GM18498 (cell line): ENCODE measurements at regions not wholly inside any gene's neighbourhood (a gene's known extent, or its start where the extent isn't known, plus 50 kb on each side); places are given as distances from the start of the nearest gene placed in this dataset.
"Not testable (repeated sequence)": the region's sequence is repeated elsewhere in the genome, so short reads cannot be mapped to it uniquely, and the experiment has no call there.

Experiments
- ATAC-seq: cut with Tn5 transposase; IDR thresholded peaks from one replicate; pipeline ENCODE4 v1.9.1; 2021; ENCODE audit warnings: mild to moderate bottlenecking, moderate library complexity; ENCODE audit not compliant: unreplicated experiment

DNA sequence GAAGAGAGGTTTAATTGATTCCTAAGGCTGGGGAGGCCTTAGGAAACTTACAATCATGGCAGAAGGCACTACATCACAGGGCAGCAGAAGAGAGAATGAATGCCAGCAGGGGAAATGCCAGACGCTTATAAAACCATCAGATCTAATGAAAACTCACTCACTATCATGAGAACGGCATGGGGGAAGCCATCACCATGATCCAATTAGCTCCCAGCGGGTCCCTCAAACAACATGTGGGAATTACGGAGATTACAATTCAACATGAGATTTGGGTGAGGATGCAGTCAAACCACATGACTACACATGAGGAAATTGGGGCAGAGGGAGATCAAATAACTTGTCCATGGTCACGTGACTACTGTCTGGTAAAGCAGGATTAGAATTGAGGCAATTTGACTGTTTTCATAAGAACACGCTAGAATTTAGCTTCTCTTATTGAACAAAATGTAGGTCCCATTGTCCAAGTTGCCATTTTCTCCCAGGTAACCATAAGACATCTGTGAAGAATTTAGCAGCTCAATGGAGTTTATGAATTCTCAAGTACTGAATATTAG is 445.1 kb upstream of the CDH20 start:
- ATAC-seq = no peak

DNA sequence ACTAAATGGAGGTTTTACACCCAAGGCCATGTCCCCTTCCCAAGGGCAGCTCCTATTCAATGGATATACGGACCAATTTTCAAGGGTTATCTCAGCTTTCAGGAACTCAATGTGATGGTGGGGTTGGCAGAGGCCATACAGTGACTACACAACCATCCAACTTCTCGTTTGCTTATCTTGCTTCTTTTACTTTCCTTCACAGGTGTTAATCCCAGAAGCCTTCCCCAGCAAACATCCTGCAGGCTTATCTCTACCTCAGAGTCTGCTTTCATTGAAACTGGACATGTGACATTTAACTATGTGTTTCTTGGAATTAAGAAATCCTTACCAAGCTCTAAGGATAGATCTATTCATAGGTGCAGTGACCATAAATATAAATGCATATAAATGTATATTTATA is 443.8 kb upstream of the CDH20 start:
- ATAC-seq = no peak

DNA sequence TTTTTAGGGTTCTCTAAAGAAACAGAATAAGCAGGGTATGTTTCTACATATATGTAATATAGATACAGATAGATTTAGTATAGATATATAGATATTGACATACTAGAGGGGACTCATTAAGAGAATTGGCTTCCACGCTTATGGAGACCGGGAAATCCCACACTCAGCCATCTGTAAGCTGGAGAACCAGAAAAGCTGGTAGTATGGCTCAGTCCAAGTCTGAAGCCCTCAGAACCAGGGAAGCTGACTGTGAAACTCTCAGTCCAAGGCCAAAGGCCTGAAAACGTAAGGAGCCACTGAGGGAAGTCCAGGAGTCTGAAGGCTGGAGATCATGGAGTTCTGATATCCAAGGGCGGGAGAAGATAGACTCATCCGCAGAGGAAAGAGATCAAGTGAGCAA is 441.3 kb upstream of the CDH20 start:
- ATAC-seq = no peak

DNA sequence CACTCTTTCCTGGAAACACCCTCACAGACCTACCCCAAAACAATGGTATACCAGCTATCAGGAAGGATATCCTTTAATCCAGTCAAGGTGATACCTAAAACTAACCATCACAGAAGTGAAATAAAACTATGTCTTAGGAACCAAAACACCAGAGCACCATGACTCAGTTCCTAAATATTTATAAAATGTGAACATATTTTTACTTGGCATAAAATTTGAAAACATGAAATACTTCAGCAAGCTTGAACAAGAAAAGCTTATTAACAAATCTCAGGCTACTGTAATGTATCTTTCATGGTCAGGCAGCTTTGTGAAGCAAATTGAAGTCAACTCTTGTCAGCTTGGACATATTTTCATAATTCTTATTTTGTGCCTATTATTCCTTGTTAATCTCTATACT is 440.8 kb upstream of the CDH20 start:
- no peak for ATAC-seq

DNA sequence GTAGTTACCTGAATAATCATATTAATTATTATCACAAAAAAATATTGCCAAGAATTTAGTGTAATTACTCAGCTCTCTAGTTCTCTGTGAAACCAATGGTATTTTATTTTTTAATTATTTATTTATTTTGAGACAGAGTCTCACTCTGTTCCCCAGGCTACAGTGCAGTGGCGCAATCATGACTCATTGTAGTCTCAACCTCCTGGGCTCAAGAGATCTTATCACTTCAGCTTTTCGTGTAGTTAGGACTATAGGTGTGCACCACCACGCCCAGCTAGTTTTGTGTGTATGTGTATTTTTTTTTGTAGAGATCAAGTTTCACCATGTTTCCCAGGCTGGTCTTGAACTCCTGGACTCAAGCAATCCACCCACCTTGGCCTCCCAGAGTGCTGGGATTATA is 440.4 kb upstream of the CDH20 start:
- no peak for ATAC-seq

DNA sequence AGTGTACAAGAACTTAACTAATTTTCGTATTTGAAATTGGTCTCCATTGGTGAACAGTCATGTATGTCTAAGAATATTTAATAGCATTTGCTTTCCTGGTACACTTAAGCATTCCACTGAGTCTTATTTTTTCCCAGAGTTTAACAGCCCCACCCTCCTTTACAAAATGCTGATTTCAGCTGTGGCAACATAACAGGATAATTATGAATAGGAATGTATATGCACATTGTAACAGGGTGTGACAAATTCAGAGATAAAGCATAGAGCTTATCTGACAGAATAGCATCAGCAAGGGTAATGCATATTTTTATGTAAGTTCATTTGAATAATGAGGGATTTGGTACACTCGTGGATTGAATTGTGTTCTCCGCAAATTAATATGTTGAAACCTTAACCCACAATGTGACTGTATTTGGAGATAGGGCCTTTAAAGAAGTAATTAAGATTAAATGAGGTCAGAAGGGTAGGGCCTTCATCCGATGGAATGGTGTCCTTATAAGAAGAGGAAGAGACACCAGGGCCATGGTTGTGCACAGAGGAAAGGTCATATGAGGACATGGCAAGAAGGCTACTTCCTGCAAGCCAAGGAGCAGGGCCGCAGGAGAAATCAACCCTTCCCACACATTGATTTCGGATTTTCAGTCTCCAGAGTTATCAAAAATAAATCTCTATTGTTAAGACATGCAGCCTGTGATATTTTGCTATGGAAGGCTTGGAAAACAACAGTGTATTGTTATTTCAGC is 439.7 kb upstream of the CDH20 start:
- no peak for ATAC-seq

DNA sequence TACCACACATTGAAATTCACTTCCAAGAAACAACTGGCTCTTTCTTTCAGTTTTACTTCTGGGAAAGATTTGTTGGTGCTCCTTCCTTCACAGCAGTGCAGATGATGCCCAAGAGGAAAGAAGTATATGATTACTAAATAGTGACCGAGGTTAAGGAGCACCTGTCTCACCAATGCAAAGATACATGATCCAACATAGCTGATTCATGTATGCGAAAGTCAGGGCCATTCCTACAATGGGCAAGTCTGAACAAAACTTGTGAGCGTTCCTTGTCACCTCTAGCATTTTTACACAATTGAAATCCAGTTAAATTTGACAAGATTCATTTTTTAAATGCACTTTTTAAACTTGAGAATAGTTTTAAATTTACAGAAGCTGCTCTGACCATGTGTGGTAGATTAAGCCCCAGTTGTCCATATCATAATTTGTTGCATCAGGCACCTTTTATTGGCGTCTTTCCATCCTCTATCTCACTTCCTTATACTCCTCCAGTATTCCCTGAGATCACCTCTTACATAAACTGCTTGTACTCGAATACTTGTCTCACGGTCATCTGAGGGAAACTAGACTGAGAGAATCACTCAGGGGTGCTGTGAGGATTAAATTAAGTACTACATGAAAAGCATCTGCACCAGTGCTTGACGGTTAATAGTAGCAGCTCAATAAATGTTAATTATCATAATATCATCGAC is 438.8 kb upstream of the CDH20 start:
- ATAC-seq = no peak

DNA sequence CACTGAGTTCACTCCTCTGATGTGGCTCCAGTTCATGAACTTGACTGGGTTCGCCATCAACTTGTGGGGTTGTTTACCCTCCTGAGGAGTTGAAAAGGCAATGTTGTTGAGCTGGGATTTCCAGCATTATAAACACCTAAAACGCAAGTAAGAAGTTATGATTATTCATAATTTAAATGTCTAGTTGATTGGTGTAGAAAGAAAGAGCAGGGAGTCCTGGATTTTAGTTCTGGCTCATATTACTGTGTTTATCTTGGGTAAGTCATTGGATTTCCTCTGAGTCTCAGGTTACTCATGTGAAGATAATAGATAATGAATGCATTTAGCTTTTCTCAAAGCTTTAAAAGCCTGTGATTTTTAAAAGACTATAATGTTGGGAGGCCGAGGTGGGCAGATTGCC is 438.0 kb upstream of the CDH20 start:
- ATAC-seq = no peak

DNA sequence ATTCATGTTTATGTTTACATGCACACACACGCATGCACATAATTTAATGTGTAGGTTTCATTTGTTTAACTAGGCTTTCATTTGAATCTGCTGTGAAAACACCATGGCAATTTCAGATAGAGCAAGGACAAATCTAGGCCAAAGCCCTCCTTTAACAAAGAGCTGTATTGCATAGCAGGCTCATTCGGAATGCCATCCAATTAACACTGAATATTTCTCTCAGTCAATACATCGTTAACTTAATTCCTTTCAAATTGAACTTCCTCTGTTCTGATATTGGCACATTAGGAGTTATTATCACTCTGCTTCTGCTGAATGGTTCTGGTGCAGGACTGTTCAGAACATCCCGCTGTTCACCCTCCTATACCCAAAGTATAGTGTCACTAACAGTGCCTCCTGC is 435.1 kb upstream of the CDH20 start:
- no peak for ATAC-seq

DNA sequence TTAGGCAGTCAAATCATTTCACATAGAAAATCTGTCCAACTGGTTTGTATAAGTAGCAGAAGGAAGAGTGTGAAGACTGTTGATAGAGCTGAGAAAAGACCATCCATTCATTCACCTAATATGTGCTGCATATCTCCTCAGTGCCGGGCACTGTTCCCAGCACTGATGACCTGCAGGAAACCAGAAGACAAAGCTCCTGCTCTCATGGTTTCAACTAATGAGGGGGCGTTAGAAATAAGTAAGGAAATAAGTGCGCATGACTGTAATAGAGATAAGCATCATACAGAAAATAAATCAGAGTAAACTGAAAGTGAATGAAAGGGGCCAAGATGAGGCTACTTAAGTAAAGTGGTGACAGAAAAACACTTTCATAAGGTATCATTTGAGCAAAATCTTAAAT is 427.5 kb upstream of the CDH20 start:
- ATAC-seq = no peak

DNA sequence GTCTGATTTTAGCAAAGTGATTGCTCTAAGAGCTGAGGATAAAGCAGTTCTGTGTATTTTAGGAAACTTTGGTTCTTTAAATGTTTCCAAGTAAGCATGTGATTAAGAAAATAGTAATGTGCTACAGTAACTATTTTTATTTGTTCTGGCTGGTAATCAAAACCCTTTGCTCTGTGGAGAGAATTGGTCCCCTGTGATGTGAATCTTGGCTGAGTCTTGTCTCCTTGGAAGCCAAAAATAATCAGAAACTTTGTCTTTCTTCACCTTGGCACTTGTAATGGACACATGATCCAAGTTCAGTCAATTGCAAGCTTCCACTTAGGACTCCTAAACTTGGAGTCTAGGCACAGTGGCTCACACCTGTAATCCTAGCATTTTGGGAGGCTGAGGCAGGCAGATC is 422.7 kb upstream of the CDH20 start:
- ATAC-seq = no peak

DNA sequence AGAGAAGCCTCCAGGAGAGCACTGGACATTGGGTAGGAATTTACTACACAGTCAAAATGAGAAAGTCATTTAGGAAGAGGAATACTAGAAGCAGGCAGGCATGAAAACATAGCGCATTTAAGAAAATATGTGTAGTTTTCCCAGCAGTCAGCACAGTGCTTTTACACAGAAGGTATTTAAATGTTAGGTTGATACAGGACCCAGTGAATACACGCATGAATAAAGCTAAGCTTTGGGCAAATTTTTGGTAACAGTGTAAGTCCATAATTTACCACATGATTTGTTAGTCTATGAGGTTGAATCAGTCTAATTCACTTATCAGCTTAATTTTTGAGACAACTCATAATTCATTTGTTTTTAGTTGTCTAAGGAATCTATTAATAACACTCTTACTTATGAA is 421.7 kb upstream of the CDH20 start:
- ATAC-seq = no peak

DNA sequence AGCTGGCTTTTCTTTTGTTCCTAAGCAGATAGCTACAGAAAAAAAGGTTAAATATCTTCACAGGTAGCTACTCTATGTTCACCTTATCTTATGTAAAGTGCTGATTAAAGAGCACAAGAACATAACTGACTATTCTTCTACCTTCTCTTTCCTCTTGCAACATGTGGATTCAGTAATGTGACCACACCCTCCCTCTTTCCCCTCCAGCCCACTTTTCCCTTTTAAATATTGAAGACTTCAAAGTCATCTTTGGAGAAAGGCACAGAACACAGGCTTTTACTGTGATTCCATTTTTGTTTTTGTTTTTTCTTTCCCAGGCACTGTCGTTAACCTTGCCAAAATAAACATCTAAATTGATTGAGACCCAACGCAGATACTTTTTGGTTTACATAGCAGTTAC is 418.1 kb upstream of the CDH20 start:
- no peak for ATAC-seq

DNA sequence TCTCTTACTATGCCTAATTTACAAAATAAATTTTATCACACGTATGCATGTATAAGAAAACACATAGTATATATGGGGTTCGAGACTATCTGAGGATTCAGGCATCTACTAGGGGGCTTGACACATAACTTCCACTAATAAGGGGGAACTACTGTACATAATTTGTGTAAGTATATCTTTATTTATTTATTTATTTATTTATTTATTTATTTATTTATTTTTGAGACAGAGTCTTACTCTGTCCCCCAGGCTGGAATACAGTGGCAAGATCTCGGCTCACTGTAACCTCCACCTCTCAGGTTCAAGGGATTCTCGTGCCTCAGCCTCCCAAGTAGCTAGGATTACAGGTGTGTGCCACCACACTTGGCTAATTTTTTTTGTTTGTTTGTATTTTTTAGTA is 414.4 kb upstream of the CDH20 start:
- not testable (repeated sequence) for ATAC-seq

DNA sequence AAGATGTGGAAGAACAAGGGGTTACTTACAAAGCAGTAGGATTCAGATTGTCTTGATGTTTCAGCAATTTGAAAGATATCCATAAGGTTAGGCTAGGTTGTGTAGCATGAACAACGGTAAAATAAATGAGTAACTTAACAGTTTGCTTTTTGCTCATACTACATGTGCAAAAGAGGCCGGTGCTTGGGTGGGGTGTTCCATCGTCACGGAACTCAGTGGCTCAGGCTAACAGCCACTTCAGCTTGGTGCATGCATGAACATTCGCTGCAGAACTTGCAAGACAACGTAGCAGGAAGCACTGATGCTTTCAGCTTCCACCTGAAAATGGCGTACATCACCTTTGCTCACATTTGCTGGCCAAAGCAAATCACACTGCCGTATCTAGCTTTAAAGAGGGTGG is 407.3 kb upstream of the CDH20 start:
- ATAC-seq = no peak

DNA sequence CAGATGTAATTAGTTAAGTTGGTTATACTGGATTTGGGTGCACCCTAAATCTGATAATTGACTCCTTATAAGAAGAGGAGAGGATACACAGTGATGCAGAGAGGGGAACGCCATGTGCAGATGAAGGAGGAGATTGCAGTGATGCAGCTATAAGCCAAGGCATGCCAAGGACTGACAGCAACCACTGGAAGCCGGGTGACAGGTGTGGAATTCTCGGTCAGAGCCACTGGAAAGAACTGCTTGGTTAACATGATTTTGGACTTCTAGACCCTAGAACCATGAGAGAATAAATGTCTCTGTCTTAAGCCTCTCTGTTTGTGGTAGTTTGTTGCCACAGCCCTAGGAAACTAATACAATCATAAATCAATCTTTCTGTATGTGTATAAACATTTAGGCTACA is 403.3 kb upstream of the CDH20 start:
- no peak for ATAC-seq

DNA sequence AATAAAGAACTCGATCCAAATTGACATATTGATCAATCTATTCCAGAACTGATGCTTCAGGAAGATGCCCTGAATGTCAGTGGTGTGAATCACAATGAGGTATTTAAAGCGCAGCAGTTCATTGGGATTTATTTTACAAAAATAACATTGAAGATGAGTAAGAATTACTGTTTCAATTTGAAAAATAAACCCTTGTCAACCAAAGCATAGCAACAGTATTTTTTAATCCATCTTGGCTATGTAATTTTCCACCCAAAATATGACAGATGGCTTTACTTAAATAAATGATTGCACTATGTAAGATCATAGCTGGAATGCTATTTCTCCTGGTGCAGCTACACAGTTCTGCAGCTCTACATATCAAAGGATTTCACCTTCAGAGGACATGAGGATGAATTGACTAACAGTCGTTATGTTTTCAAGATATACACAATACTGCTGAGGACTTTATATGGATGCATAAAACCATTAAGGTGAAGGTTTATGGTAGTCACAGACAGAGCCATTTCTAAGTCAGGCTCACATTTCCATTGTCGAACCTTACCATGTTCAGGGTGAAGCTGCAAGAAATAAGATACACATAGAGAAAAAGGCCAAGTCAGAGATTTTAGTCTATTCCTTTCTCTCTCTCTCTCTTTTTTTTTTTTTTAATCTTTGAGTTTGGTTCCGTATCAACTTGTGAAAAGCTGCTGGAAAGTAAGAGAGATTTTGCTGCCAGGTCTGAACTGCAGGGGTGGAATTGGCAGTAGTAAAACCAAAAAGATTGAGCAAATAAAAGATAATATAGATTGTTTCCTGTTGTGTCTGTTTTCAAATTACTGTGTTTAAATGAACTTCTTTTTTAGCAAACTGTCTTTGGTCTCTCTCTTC is 398.0 kb upstream of the CDH20 start:
- ATAC-seq = no peak

DNA sequence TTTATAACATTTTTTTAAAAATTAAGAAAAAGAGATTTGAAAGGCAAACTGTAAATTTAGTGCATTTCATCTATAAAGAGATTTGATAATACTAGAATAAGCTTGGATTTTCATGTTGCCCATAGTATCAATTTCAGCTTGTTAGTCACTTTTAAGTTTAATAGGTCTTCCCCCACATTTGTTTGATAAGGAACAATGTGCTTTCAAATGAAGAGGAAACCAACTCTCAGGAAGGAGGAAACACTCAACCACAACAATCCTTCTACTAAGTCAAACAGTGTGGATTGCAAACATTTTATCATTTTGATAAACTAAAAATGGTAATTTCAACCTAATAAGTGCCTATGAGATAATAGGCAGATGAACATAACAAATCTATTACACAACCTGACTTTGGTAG is 397.1 kb upstream of the CDH20 start:
- no peak for ATAC-seq

DNA sequence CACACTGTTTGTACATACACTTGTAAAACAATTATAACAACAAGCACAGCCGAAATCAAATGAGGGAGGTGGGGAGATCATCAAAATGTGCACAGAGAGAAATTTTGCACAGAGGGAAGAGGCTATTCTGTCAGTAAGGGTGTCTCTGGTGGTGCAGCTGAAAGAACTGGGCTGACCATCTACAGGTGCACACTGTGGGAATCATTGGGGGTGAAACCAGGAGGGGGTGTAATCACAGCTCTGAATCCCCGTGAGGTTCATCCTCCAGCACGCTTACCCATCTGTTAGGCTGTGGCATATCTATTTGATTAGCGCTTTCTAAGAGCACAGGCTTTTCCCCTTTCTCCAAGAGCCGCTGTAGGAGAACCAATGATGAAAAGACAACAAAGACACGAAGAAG is 389.9 kb upstream of the CDH20 start:
- ATAC-seq = no peak

DNA sequence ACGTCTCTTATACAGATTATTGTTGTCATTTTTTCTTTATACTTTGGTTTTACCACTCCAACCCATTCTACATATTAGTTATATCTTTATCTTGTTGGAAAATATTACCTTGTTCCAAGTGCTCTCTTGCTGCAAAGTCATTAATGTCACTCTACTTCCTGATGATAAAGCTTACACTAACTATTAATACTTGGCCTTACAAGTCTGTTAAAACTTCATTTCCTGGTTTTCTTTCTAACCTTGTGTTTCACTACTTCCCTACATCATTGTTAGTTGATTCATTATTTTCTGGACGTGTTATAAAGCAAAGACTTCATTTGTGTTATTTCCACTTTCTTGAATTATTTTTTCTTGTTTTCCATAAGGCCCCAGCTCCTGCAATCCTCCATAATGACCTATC is 382.6 kb upstream of the CDH20 start:
- no peak for ATAC-seq

DNA sequence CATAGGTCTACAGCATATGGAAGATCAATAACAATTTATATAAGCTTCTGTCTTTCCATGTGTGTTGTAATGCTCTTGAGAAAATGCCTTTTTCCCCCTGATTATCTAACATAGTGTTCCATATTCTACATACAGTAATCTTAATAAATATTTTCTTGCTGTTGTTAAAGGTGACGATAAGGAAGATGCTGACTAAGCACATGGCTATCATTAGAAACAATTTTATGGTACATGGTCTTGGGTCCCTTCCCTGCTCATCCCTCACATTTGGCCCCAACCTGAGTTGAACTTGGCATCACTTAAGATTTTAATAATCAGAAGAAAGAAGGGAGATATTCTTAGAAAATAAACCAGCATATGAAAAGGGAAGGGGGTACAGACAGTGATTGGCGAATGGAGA is 382.1 kb upstream of the CDH20 start:
- no peak for ATAC-seq

DNA sequence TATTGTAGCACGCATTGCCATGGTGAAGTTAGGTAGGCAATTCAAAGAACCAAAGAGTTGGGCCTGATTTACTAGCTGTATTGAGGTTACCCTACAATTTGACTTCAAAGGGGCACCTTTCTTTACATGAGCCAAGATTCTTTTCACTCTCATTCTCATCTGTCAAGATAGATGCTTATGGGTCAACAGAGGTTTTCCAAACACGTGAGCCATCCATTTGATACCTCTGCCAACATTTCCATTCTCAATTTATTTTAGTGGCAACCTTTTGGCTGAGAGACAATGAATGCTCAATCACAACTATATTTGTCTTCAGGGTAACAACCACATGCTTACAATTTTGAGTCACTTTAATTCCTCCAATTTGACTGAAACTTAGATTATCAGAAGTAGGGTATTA is 370.6 kb upstream of the CDH20 start:
- no peak for ATAC-seq
